HepG2 (cell line): ENCODE measurements at regions not wholly inside any gene's neighbourhood (a gene's known extent, or its start where the extent isn't known, plus 50 kb on each side); places are given as distances from the start of the nearest gene placed in this dataset.

Source experiments
- ATAC-seq: fragments of 200-7000 bp; cut with Tn5 transposase; 3 replicates; pipeline ENCODE4 v1.9.1; 2020; ENCODE audit warnings: mild to moderate bottlenecking, moderate library complexity
- BruUV-seq: library from RNA; stranded (reverse); fragments of 400-500 nt; replicated peaks from 2 replicates; lab custom pipeline; 2021; lab: Mats Ljungman, UMichigan
- CTCF ChIA-PET: fragments of 300-600 bp; formaldehyde crosslinking; extraction: SDS; loops from one replicate; lab custom pipeline; 2021; ENCODE audit warnings: low total read pairs, inconsistent platforms, low intra/inter-chr PET ratio; lab: Yijun Ruan, JAX
- POLR2A ChIA-PET: fragments of 350-600 bp; sonication (Branson Sonifier 250); formaldehyde crosslinking; loops from one replicate; lab custom pipeline; 2020; ENCODE audit warnings: antibody characterized with exemption, inconsistent platforms; lab: Yijun Ruan, JAX
- DNase-seq: peaks from one replicate; pipeline ENCODE4 v3.0.0-alpha.2; 2015; ENCODE audit warnings: low spot score
- FAIRE-seq: peaks from 3 replicates; lab custom pipeline; 2011; peaks lifted over from hg19 to GRCh38; lab: Jason Lieb, UNC
- H2AFZ ChIP-seq: one replicate; pipeline ENCODE4 v1.6.1; 2011; ENCODE audit warnings: low read length, inconsistent platforms
- H3K27ac ChIP-seq: fragments of 300-600 bp; 3 replicates; pipeline ENCODE4 v1.8.0; 2011; ENCODE audit warnings: mixed run types, mild to moderate bottlenecking, mixed read lengths, low read length, inconsistent platforms; ENCODE audit not compliant: insufficient read depth; ENCODE audit errors: extremely low read length
- H3K27me3 ChIP-seq, 2 experiments: fragments of 200-600 bp in 1 of 2; 2 replicates in 1 of 2; 3 replicates in 1 of 2; pipeline versions ENCODE4 v1.6.0 to v1.8.0; 2011; ENCODE audit warnings: low read length in 2 of 2, mild to moderate bottlenecking in 2 of 2, moderate library complexity in 2 of 2, inconsistent platforms in 1 of 2; ENCODE audit not compliant: insufficient read depth in 2 of 2, control insufficient read depth in 1 of 2
- H3K36me3 ChIP-seq, 2 experiments: fragments of 200-600 bp in 1 of 2; replicated peaks in 1 of 2; 2 replicates in 1 of 2; 3 replicates in 1 of 2; pipeline versions ENCODE4 v1.5.1 to v1.8.0; 2011; ENCODE audit warnings: low read length in 2 of 2, inconsistent platforms in 1 of 2; ENCODE audit not compliant: insufficient read depth in 2 of 2, control insufficient read depth in 1 of 2
- H3K4me1 ChIP-seq: 2 replicates; pipeline ENCODE4 v1.5.1; 2012; ENCODE audit warnings: low read length, inconsistent platforms; ENCODE audit not compliant: insufficient read depth
- H3K4me2 ChIP-seq: 2 replicates; pipeline ENCODE4 v1.6.0; 2011; ENCODE audit warnings: low read depth, low read length, inconsistent platforms
- H3K4me3 ChIP-seq, 3 experiments: fragments of 200-600 bp in 1 of 3; sonication (generic), shearing (Covaris generic) in 1 of 3; replicated peaks in 1 of 3; 2 replicates each; pipeline ENCODE4 v1.5.1; 2011 to 2016; ENCODE audit warnings: low read length in 3 of 3, inconsistent platforms in 2 of 3, low read depth in 2 of 3, mild to moderate bottlenecking in 2 of 3, control low read depth in 1 of 3, mixed read lengths in 1 of 3; ENCODE audit not compliant: insufficient read depth in 1 of 3
- H3K79me2 ChIP-seq: one replicate; pipeline ENCODE4 v1.6.1; 2011; ENCODE audit warnings: low read length, inconsistent platforms; ENCODE audit not compliant: insufficient read depth
- H3K9ac ChIP-seq: 2 replicates; pipeline ENCODE4 v1.6.0; 2011; ENCODE audit warnings: mild to moderate bottlenecking, low read depth, low read length, inconsistent platforms; ENCODE audit not compliant: insufficient read depth
- H3K9me3 ChIP-seq: 2 replicates; pipeline ENCODE4 v1.5.1; 2012; ENCODE audit warnings: mild to moderate bottlenecking, low read length
- H4K20me1 ChIP-seq: 2 replicates; pipeline ENCODE4 v1.6.0; 2011; ENCODE audit warnings: inconsistent platforms, mild to moderate bottlenecking, low read length, moderate library complexity; ENCODE audit not compliant: insufficient read depth
- ATF1 ChIP-seq: IDR thresholded peaks from 2 replicates; pipeline ENCODE4 v1.6.1; 2016; ENCODE audit warnings: mild to moderate bottlenecking, control low read depth
- ATF5 ChIP-seq: sonication (generic); formaldehyde crosslinking; IDR thresholded peaks from 2 replicates; pipeline ENCODE4 v1.4.0; 2020; ENCODE audit warnings: mild to moderate bottlenecking, low read depth, missing genetic modification reagents
- E2F2 ChIP-seq: sonication (generic); formaldehyde crosslinking; IDR thresholded peaks from 2 replicates; pipeline ENCODE4 v1.4.0; 2020; ENCODE audit warnings: missing genetic modification reagents, borderline replicate concordance
- EHMT2 ChIP-seq: fragments of 200-600 bp; sonication (generic); IDR thresholded peaks from 2 replicates; pipeline ENCODE4 v1.7.0; 2017; ENCODE audit warnings: antibody characterized with exemption, low read depth, low read length, borderline replicate concordance
- EP300 ChIP-seq, 3 experiments: sonication (generic) in 1 of 3; formaldehyde crosslinking in 1 of 3; IDR thresholded peaks; 2 replicates each; pipeline versions ENCODE4 v1.5.1 to v1.6.1; 2011 to 2020; ENCODE audit warnings: low read depth in 2 of 3, low read length in 2 of 3, borderline replicate concordance in 1 of 3, improper control_type of control experiment in 1 of 3, mild to moderate bottlenecking in 1 of 3, missing genetic modification reagents in 1 of 3, moderate library complexity in 1 of 3
- IKZF5 ChIP-seq: IDR thresholded peaks from 2 replicates; pipeline ENCODE4 v1.6.1; 2018; ENCODE audit warnings: missing genetic modification reagents, mild to moderate bottlenecking, missing compliant biosample characterization
- KAT8 ChIP-seq: IDR thresholded peaks from 2 replicates; pipeline ENCODE4 v1.6.1; 2016; ENCODE audit warnings: missing genetic modification reagents, missing compliant biosample characterization
- MTA3 ChIP-seq: sonication (generic); formaldehyde crosslinking; IDR thresholded peaks from 2 replicates; pipeline ENCODE4 v1.4.0; 2020; ENCODE audit warnings: missing genetic modification reagents
- NAIF1 ChIP-seq: sonication (generic); formaldehyde crosslinking; IDR thresholded peaks from 2 replicates; pipeline ENCODE4 v1.5.0; 2020; ENCODE audit warnings: mild to moderate bottlenecking, missing genetic modification reagents, borderline replicate concordance
- SNRNP70 ChIP-seq: fragments of 200-400 bp; formaldehyde crosslinking; IDR thresholded peaks from 2 replicates; pipeline ENCODE4 v1.6.1; 2017; ENCODE audit warnings: mild to moderate bottlenecking, low read depth, low read length, moderate library complexity
- U2AF2 ChIP-seq: fragments of 200-400 bp; formaldehyde crosslinking; IDR thresholded peaks from 2 replicates; pipeline ENCODE4 v1.6.1; 2017; ENCODE audit warnings: low read depth, mild to moderate bottlenecking, low read length
- ZNF101 ChIP-seq: sonication (generic); formaldehyde crosslinking; IDR thresholded peaks from 2 replicates; pipeline ENCODE4 v1.4.0; 2020; ENCODE audit warnings: mild to moderate bottlenecking, low read depth, missing genetic modification reagents, borderline replicate concordance
- ZNF24 ChIP-seq: fragments of 450-650 bp; IDR thresholded peaks from 2 replicates; pipeline ENCODE4 v1.6.1; 2017; ENCODE audit warnings: antibody characterized with exemption, mild to moderate bottlenecking
- ZNF572 ChIP-seq: sonication (generic); formaldehyde crosslinking; IDR thresholded peaks from 2 replicates; pipeline ENCODE4 v1.5.1; 2020; ENCODE audit warnings: mild to moderate bottlenecking, missing genetic modification reagents
- ZNF644 ChIP-seq: IDR thresholded peaks from 2 replicates; pipeline ENCODE4 v1.6.1; 2016; ENCODE audit warnings: low read depth
- ZNF670 ChIP-seq: sonication (generic); formaldehyde crosslinking; IDR thresholded peaks from 2 replicates; pipeline ENCODE4 v1.8.0; 2022; ENCODE audit warnings: mild to moderate bottlenecking, missing genetic modification reagents, borderline replicate concordance
- WGBS: methylation state at CpG from one replicate; pipeline ENCODE4 v1.1.6; 2017; ENCODE audit warnings: low lambda C conversion rate; 5-methylcytosine and 5-hydroxymethylcytosine counted together
- in situ Hi-C: cut with HindIII; loops from 2 replicates; pipeline ENCODE4 v1.10.0; 2017; ENCODE audit warnings: low pct_unique_long_range_greater_than_20kb; ENCODE audit not compliant: extremely low pct_ligation_motif_present
- intact Hi-C: fragments of 100-400 bp; cut with micrococcal nuclease; formaldehyde crosslinking; loops from one replicate; pipeline ENCODE4 v1.10.0; 2022; ENCODE audit not compliant: unreplicated experiment
- TF ChIP-seq, protein P1 (sequence below): IDR thresholded peaks from 2 replicates; pipeline ENCODE4 v1.6.1; 2016; ENCODE audit warnings: low read depth, control low read depth

DNA sequence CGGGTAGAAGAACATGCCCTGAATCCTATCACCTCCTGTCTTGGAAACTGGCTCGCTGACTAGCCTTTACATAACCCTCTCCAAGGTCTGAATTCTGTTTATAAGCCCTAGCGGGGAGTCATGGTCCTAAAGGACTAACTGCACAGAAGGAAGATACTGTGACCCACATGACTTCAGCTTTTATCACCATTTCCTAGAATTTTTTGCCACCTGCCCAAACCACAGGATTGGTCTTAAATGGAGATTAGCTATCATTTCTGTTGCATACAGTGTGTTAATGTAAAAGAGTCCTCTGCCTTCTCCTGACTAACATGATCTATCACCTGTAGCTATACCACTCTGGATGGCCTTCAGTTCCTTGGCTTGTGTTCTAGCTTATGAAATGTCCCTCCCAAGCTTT lies 319.2 kb downstream of the DUSP6 start (continued):
- TF ChIP-seq, protein P1, sequence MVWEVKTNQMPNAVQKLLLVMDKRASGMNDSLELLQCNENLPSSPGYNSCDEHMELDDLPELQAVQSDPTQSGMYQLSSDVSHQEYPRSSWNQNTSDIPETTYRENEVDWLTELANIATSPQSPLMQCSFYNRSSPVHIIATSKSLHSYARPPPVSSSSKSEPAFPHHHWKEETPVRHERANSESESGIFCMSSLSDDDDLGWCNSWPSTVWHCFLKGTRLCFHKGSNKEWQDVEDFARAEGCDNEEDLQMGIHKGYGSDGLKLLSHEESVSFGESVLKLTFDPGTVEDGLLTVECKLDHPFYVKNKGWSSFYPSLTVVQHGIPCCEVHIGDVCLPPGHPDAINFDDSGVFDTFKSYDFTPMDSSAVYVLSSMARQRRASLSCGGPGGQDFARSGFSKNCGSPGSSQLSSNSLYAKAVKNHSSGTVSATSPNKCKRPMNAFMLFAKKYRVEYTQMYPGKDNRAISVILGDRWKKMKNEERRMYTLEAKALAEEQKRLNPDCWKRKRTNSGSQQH (CRISPR knock-in tag), result no peak
- TF ChIP-seq ZNF670 (CRISPR knock-in tag) (no peak), ZNF572 (no peak), MTA3 (CRISPR knock-in tag) (no peak), IKZF5 (CRISPR knock-in tag) (no peak)

- H3K4me1 ChIP-seq, result no peaks in the 10 kb centered on the region
- H3K4me3 ChIP-seq, result no peak overlapping the region
- no peak overlapping the region for H3K4me2 ChIP-seq
- H3K79me2 ChIP-seq, result no peaks in the 10 kb centered on the region
- FAIRE-seq, result no peak
- H3K27me3 ChIP-seq, result no peaks in the 10 kb centered on the region
- no peak for DNase-seq
- TF ChIP-seq E2F2, result no peak
- no peak for TF ChIP-seq NAIF1
- TF ChIP-seq ZNF101 (CRISPR knock-in tag), result no peak
- TF ChIP-seq ATF1 (CRISPR knock-in tag), result no peak
- no peak for TF ChIP-seq KAT8
- no peak for TF ChIP-seq ATF5 (CRISPR knock-in tag)
- no peak for TF ChIP-seq EHMT2
- TF ChIP-seq U2AF2, result no peak
- no peak for TF ChIP-seq ZNF572
- TF ChIP-seq ZNF644, result no peak
- no peak for TF ChIP-seq EP300 (IDR thresholded peaks at IDR 0.05; ENCODE audit: low read depth in 2 of 2, low read length in 2 of 2)
- TF ChIP-seq EP300 (CRISPR knock-in tag; IDR thresholded peaks at IDR 0.05; ENCODE audit: borderline replicate concordance), result no peak
- TF ChIP-seq SNRNP70, result no peak
- no peak for TF ChIP-seq ZNF24
- TF ChIP-seq, all 625 proteins: peak for 0
- Histone ChIP-seq H2AFZ (no peak overlapping the region), H3K36me3 (no peaks in the 10 kb centered on the region), H3K27ac (no peak overlapping the region), H3K9ac (no peak overlapping the region), H4K20me1 (no peaks in the 10 kb centered on the region), H3K9me3 (no peaks in the 10 kb centered on the region)
- WGBS, result 55% methylated on average over 2 of the region's 2 CpGs
- in situ Hi-C loops (no loop called here), intact Hi-C loops (no loop called here)
- BruUV-seq, result no TSS peak
- ChIA-PET POLR2A (no interaction called here), CTCF (no interaction called here)
- no peak for ATAC-seq
Measured at GRCh38 chr12:89029961-89030360, 322.3 kb downstream of the DUSP6 start.
